HCT116 (cell line): ENCODE measurements at regions not wholly inside any gene's neighbourhood (a gene's known extent, or its start where the extent isn't known, plus 50 kb on each side); places are given as distances from the start of the nearest gene placed in this dataset.

Experiments
- ATAC-seq: fragments of 200-7000 bp; cut with Tn5 transposase; 2 replicates; pipeline ENCODE4 v1.9.1; 2020; ENCODE audit warnings: mild to moderate bottlenecking, moderate library complexity
- BruUV-seq: library from RNA; stranded (reverse); fragments of 400-500 nt; replicated peaks from 2 replicates; lab custom pipeline; 2021; lab: Mats Ljungman, UMichigan
- CTCF ChIA-PET: fragments of 300-600 bp; sonication (Branson Sonifier 250); formaldehyde crosslinking; loops from one replicate; lab custom pipeline; 2021; ENCODE audit warnings: antibody characterized with exemption; lab: Charles Lee
- POLR2A ChIA-PET: fragments of 300-600, 350-600 bp; sonication (Branson Sonifier 250); formaldehyde crosslinking; loops from one replicate; lab custom pipeline; 2021; ENCODE audit warnings: antibody characterized with exemption; lab: Charles Lee
- RAD21 ChIA-PET, 2 experiments: fragments of 300-600 bp; sonication (Branson Sonifier 250); formaldehyde crosslinking; loops; one replicate each; lab custom pipeline; 2023; ENCODE audit warnings: low total read pairs in 2 of 2; ENCODE audit not compliant: uncharacterized antibody in 2 of 2, unreplicated experiment in 2 of 2, low non-redundant PET in 1 of 2; lab: Charles Lee
- DNase-seq: peaks from one replicate; pipeline ENCODE4 v3.0.0-alpha.2; 2010; ENCODE audit warnings: low read depth, low spot score
- H2AFZ ChIP-seq: fragments of 200-600 bp; shearing (Covaris generic), sonication (generic); 2 replicates; pipeline ENCODE4 v1.6.1; 2017; ENCODE audit warnings: low read depth, mixed run types, mixed read lengths, antibody characterized with exemption, low read length; ENCODE audit not compliant: poor library complexity, severe bottlenecking
- H3K27ac ChIP-seq: 2 replicates; pipeline ENCODE4 v1.5.1; 2012; ENCODE audit warnings: low read depth, low read length
- H3K27me3 ChIP-seq: fragments of 200-600 bp; sonication (generic); 2 replicates; pipeline ENCODE4 v1.6.1; 2016; ENCODE audit warnings: mixed run types, low read length, mixed read lengths; ENCODE audit not compliant: insufficient read depth
- H3K36me3 ChIP-seq, 2 experiments: fragments of 200-500 bp in 1 of 2; fragments of 200-600 bp in 1 of 2; sonication (Bioruptor generic) in 1 of 2; sonication (generic) in 1 of 2; 2 replicates each; pipeline versions ENCODE4 v1.5.1 to v1.6.1; 2014 to 2016; ENCODE audit warnings: low read length in 2 of 2, inconsistent platforms in 1 of 2, mixed read lengths in 1 of 2, mixed run types in 1 of 2; ENCODE audit not compliant: insufficient read depth in 2 of 2, control insufficient read depth in 1 of 2
- H3K4me1 ChIP-seq, 2 experiments: fragments of 200-600 bp in 1 of 2; sonication (generic) in 1 of 2; 2 replicates each; pipeline versions ENCODE4 v1.5.1 to v1.6.1; 2012 to 2017; ENCODE audit warnings: low read length in 2 of 2, inconsistent platforms in 1 of 2, mild to moderate bottlenecking in 1 of 2, mixed read lengths in 1 of 2, mixed run types in 1 of 2, moderate library complexity in 1 of 2; ENCODE audit not compliant: insufficient read depth in 2 of 2, control insufficient read depth in 1 of 2
- H3K4me2 ChIP-seq: fragments of 200-600 bp; sonication (generic); 2 replicates; pipeline ENCODE4 v1.6.1; 2017; ENCODE audit warnings: mixed run types, low read length, mixed read lengths
- H3K4me3 ChIP-seq, 2 experiments: fragments of 200-600 bp in 1 of 2; sonication (generic) in 1 of 2; replicated peaks in 1 of 2; 2 replicates each; pipeline ENCODE4 v1.5.1; 2011 to 2016; ENCODE audit warnings: low read length in 2 of 2, control low read depth in 1 of 2, low read depth in 1 of 2, mild to moderate bottlenecking in 1 of 2, mixed read lengths in 1 of 2, mixed run types in 1 of 2
- H3K79me2 ChIP-seq: fragments of 200-600 bp; sonication (generic); 2 replicates; pipeline ENCODE4 v1.6.1; 2017; ENCODE audit warnings: mild to moderate bottlenecking, mixed run types, low read length, moderate library complexity, mixed read lengths; ENCODE audit not compliant: insufficient read depth
- H3K9ac ChIP-seq: fragments of 200-600 bp; sonication (generic); 2 replicates; pipeline ENCODE4 v1.6.1; 2016; ENCODE audit warnings: low read length, mixed read lengths
- H3K9me2 ChIP-seq: fragments of 200-600 bp; sonication (generic), shearing (Covaris generic); 2 replicates; pipeline ENCODE4 v1.6.1; 2017; ENCODE audit warnings: mixed run types, mild to moderate bottlenecking, moderate library complexity; ENCODE audit not compliant: insufficient read depth
- H3K9me3 ChIP-seq, 2 experiments: fragments of 200-500 bp in 1 of 2; fragments of 200-600 bp in 1 of 2; sonication (Bioruptor generic) in 1 of 2; sonication (generic) in 1 of 2; 2 replicates each; pipeline ENCODE4 v1.6.1; 2014 to 2017; ENCODE audit warnings: low read length in 2 of 2, mixed read lengths in 2 of 2, inconsistent platforms in 1 of 2, low read depth in 1 of 2, mild to moderate bottlenecking in 1 of 2, mixed run types in 1 of 2, moderate library complexity in 1 of 2; ENCODE audit not compliant: control insufficient read depth in 1 of 2, insufficient read depth in 1 of 2
- H4K20me1 ChIP-seq: fragments of 200-600 bp; sonication (generic), shearing (Covaris generic); 2 replicates; pipeline ENCODE4 v1.6.1; 2017; ENCODE audit warnings: mixed run types, mild to moderate bottlenecking, moderate library complexity; ENCODE audit not compliant: insufficient read depth
- CEBPB ChIP-seq: IDR thresholded peaks from 2 replicates; pipeline ENCODE4 v1.6.1; 2012; ENCODE audit warnings: low read depth
- FOSL1 ChIP-seq: IDR thresholded peaks from 2 replicates; pipeline ENCODE4 v1.6.1; 2012; ENCODE audit warnings: low read depth
- JUND ChIP-seq: IDR thresholded peaks from 2 replicates; pipeline ENCODE4 v1.6.1; 2012
- POLR2A ChIP-seq: IDR thresholded peaks from 2 replicates; pipeline ENCODE4 v1.7.0; 2011; ENCODE audit warnings: borderline replicate concordance; ENCODE audit not compliant: insufficient read depth, insufficient read length; ENCODE audit errors: extremely low read depth
- POLR2AphosphoS5 ChIP-seq: IDR thresholded peaks from 2 replicates; pipeline ENCODE4 v1.6.1; 2011; ENCODE audit warnings: mild to moderate bottlenecking, low read depth, low read length, moderate library complexity
- RAD21 ChIP-seq: IDR thresholded peaks from 2 replicates; pipeline ENCODE4 v1.6.1; 2012; ENCODE audit warnings: low read depth, mild to moderate bottlenecking
- SRF ChIP-seq: IDR thresholded peaks from 2 replicates; pipeline ENCODE4 v1.6.1; 2012; ENCODE audit warnings: low read depth
- ZNF274 ChIP-seq: fragments of 200-500 bp; sonication (Bioruptor generic); IDR thresholded peaks from 2 replicates; pipeline ENCODE4 v1.6.1; 2014; ENCODE audit warnings: mild to moderate bottlenecking, low read depth, low read length, inconsistent platforms
- intact Hi-C: fragments of 100-400 bp; cut with micrococcal nuclease; formaldehyde crosslinking; loops from 2 replicates; pipeline ENCODE4 v1.10.0; 2022
- TF ChIP-seq, protein P1 (sequence below): IDR thresholded peaks from 2 replicates; pipeline ENCODE4 v1.6.1; 2011; ENCODE audit warnings: mild to moderate bottlenecking, low read length, moderate library complexity; ENCODE audit not compliant: insufficient replicate concordance; ENCODE audit errors: extremely low read depth
- TF ChIP-seq, protein P2 (sequence below): IDR thresholded peaks from 2 replicates; pipeline ENCODE4 v1.6.1; 2012; ENCODE audit warnings: low read depth

DNA sequence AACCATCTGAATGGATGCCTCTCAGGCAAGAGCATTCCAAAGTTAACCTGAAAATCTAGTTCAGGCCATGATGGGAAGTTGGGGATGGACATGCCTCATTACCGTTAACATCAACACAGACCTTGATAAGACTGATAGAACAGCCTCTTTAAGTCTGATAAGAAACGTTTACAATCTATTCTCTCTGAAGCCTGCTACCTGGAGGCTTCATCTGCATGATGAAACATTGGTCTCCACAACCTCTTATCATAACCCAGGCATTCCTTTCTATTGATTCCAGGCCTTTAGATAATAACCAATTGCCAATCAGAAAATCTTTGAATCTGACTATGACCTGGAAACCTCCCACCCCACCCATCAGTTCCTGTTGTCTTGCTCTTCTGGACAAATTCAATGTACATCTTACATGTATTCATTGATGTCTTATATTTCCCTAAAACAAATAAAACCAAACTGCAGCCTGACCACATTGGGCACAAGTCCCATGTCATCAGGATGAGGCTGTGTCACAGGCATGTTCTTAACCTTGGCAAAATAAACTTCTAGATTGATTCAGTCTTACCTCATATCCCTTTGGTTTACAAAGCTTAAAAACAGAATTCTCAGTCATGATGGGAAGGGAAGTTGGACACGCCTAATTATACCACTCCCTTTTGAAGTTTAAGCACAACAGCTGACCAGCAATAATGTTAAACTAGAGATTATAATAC lies 843.8 kb upstream of the SPRY2 start:
- intact Hi-C loops = no loop called here
- BruUV-seq = no TSS peak
- H3K4me1 ChIP-seq = no peaks in the 10 kb centered on the region
- no peak overlapping the region for H3K4me2 ChIP-seq
- TF ChIP-seq ZNF274 (no peak), FOSL1 (no peak), POLR2AphosphoS5 (no peak)
- TF ChIP-seq, protein P1, sequence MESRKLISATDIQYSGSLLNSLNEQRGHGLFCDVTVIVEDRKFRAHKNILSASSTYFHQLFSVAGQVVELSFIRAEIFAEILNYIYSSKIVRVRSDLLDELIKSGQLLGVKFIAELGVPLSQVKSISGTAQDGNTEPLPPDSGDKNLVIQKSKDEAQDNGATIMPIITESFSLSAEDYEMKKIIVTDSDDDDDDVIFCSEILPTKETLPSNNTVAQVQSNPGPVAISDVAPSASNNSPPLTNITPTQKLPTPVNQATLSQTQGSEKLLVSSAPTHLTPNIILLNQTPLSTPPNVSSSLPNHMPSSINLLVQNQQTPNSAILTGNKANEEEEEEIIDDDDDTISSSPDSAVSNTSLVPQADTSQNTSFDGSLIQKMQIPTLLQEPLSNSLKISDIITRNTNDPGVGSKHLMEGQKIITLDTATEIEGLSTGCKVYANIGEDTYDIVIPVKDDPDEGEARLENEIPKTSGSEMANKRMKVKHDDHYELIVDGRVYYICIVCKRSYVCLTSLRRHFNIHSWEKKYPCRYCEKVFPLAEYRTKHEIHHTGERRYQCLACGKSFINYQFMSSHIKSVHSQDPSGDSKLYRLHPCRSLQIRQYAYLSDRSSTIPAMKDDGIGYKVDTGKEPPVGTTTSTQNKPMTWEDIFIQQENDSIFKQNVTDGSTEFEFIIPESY = no peak
- POLR2A ChIA-PET = no interaction called here
- H3K4me3 ChIP-seq = no peak overlapping the region
- H3K79me2 ChIP-seq = no peaks in the 10 kb centered on the region
- H3K27ac ChIP-seq = no peak overlapping the region
- RAD21 ChIA-PET = no interaction called here
- H3K9me2 ChIP-seq = no peaks in the 10 kb centered on the region
- CTCF ChIA-PET = no interaction called here
- H3K9me3 ChIP-seq = no peaks in the 10 kb centered on the region
- no peaks in the 10 kb centered on the region for H3K36me3 ChIP-seq
- DNase-seq = no peak
- no peak overlapping the region for H3K9ac ChIP-seq
- H4K20me1 ChIP-seq = no peaks in the 10 kb centered on the region
- ATAC-seq = no peak
- no peaks in the 10 kb centered on the region for H3K27me3 ChIP-seq
- H2AFZ ChIP-seq = no peak overlapping the region

DNA sequence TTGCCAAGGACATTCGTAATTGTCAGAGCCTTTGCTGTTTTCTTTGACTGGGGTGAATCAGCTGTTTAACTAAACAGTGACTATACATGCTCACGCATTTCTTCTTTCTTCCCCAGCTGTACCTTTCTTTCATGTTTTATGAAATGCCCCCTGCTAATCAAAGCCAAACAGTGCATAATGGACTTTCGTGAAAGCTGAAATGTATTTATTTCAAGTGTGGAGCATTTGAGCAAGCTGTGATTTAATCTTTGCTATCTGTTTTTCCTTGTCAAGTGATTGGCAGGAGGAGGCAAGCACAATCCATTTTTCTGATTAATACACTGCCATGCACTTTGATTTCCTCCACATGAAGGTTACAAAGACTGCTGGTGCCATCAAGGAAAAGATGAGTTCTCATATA lies 831.7 kb upstream of the SPRY2 start:
- Histone ChIP-seq H3K36me3 (no peaks in the 10 kb centered on the region), H3K9me2 (no peaks in the 10 kb centered on the region), H3K79me2 (no peaks in the 10 kb centered on the region), H3K9ac (no peak overlapping the region), H3K4me3 (no peak overlapping the region), H2AFZ (no peak overlapping the region), H3K9me3 (no peaks in the 10 kb centered on the region), H3K4me2 (no peak overlapping the region), H3K27ac (no peak overlapping the region), H3K27me3 (no peaks in the 10 kb centered on the region), H3K4me1 (no peaks in the 10 kb centered on the region), H4K20me1 (no peaks in the 10 kb centered on the region)
- ATAC-seq = no peak
- no TSS peak for BruUV-seq
- DNase-seq = no peak
- ChIA-PET POLR2A (no interaction called here), CTCF (interaction anchor here (1.5 to 3.0 kb wide), 2 partner anchors 308 to 700 kb away, joined by 4 to 19 read pairs; no protein-coding TSS in a partner anchor), RAD21 (no interaction called here)
- intact Hi-C loops = loop anchor here (10.0 kb wide), 1 partner anchor 312 kb away; no protein-coding TSS in a partner anchor
- TF ChIP-seq, protein P2, sequence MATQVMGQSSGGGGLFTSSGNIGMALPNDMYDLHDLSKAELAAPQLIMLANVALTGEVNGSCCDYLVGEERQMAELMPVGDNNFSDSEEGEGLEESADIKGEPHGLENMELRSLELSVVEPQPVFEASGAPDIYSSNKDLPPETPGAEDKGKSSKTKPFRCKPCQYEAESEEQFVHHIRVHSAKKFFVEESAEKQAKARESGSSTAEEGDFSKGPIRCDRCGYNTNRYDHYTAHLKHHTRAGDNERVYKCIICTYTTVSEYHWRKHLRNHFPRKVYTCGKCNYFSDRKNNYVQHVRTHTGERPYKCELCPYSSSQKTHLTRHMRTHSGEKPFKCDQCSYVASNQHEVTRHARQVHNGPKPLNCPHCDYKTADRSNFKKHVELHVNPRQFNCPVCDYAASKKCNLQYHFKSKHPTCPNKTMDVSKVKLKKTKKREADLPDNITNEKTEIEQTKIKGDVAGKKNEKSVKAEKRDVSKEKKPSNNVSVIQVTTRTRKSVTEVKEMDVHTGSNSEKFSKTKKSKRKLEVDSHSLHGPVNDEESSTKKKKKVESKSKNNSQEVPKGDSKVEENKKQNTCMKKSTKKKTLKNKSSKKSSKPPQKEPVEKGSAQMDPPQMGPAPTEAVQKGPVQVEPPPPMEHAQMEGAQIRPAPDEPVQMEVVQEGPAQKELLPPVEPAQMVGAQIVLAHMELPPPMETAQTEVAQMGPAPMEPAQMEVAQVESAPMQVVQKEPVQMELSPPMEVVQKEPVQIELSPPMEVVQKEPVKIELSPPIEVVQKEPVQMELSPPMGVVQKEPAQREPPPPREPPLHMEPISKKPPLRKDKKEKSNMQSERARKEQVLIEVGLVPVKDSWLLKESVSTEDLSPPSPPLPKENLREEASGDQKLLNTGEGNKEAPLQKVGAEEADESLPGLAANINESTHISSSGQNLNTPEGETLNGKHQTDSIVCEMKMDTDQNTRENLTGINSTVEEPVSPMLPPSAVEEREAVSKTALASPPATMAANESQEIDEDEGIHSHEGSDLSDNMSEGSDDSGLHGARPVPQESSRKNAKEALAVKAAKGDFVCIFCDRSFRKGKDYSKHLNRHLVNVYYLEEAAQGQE = no peak
- TF ChIP-seq POLR2AphosphoS5 (no peak), CEBPB (no peak), RAD21 (no peak), POLR2A (no peak), SRF (no peak), JUND (no peak)
